ENCODE measurements at regions not wholly inside any gene's neighbourhood (a gene's known extent, or its start where the extent isn't known, plus 50 kb on each side); places are given as distances from the start of the nearest gene placed in this dataset.

- no peak for DNase-seq
- Histone ChIP-seq H3K27ac (no peak overlapping the region), H3K36me3 (replicated peaks in 1 of 2) (no peaks in the 10 kb centered on the region), H3K27me3 (no peaks in the 10 kb centered on the region), H3K4me1 (replicated peaks in 1 of 2) (no peaks in the 10 kb centered on the region), H3K9me3 (replicated peaks in 1 of 3) (no peaks in the 10 kb centered on the region), H3K4me3 (no peak overlapping the region)
- intact Hi-C loops (cut with DNase I), result no loop called here
- TF ChIP-seq POLR2A (IDR thresholded peaks at IDR 0.05), result no peak
- TF ChIP-seq CTCF (IDR thresholded peaks at IDR 0.05), result no peak
Observed at GRCh38 chr15:35746121-35746520, 200.2 kb upstream of the DPH6 start.

- intact Hi-C loops (cut with DNase I), result no loop called here
- Histone ChIP-seq H3K4me1 (replicated peaks in 1 of 2) (peaks cover 0 to 4% of the 10 kb centered on the region in 2 donors), H3K9me3 (replicated peaks in 1 of 3) (no peaks in the 10 kb centered on the region), H3K27me3 (no peaks in the 10 kb centered on the region), H3K4me3 (no peak overlapping the region), H3K36me3 (replicated peaks in 1 of 2) (no peaks in the 10 kb centered on the region), H3K27ac (no peak overlapping the region)
- no peak for TF ChIP-seq POLR2A (IDR thresholded peaks at IDR 0.05)
- TF ChIP-seq CTCF (IDR thresholded peaks at IDR 0.05), result no peak
- WGBS, 4 donors, result 91 to 98% (median 95%) methylated on average over 5 of the region's 5 CpGs
- DNase-seq, result no peak
Observed at GRCh38 chr15:35748105-35748504, 202.1 kb upstream of the DPH6 start.

- DNase-seq, result no peak
- Histone ChIP-seq H3K36me3 (replicated peaks in 1 of 2) (no peaks in the 10 kb centered on the region), H3K4me3 (no peak overlapping the region), H3K27ac (no peak overlapping the region), H3K4me1 (replicated peaks in 1 of 2) (peaks cover 0 to 4% of the 10 kb centered on the region in 2 donors), H3K9me3 (replicated peaks in 1 of 3) (no peaks in the 10 kb centered on the region), H3K27me3 (no peaks in the 10 kb centered on the region)
- TF ChIP-seq POLR2A (IDR thresholded peaks at IDR 0.05) (no peak), CTCF (IDR thresholded peaks at IDR 0.05) (no peak)
- intact Hi-C loops (cut with DNase I), result no loop called here
Observed at GRCh38 chr15:35750051-35750450, 204.1 kb upstream of the DPH6 start.

- H3K36me3 ChIP-seq (replicated peaks in 1 of 2), result no peaks in the 10 kb centered on the region
- 18 to 27% (median 21%) methylated on average over 12 to 14 of the region's 14 CpGs for WGBS, 4 donors
- TF ChIP-seq CTCF (IDR thresholded peaks at IDR 0.05) (peak; percentile 61 to 77 (median 68)), POLR2A (IDR thresholded peaks at IDR 0.05) (no peak)
- peaks cover 0 to 4% of the 10 kb centered on the region in 2 donors for H3K4me1 ChIP-seq (replicated peaks in 1 of 2)
- H3K4me3 ChIP-seq, result peak overlapping the region in 1 of 4 donors; percentile 31
- no peaks in the 10 kb centered on the region for H3K9me3 ChIP-seq (replicated peaks in 1 of 3)
- no peak overlapping the region for H3K27ac ChIP-seq
- H3K27me3 ChIP-seq, result no peaks in the 10 kb centered on the region
- intact Hi-C loops (cut with DNase I), result no loop called here
- DNase-seq, result peak; percentile 59 to 92 (median 80)
Observed at GRCh38 chr15:35751413-35752133, 205.6 kb upstream of the DPH6 start.

All from adrenal gland (tissue), 9 donors.